IMR-90 (cell line): ENCODE measurements at regions not wholly inside any gene's neighbourhood (a gene's known extent, or its start where the extent isn't known, plus 50 kb on each side); places are given as distances from the start of the nearest gene placed in this dataset.

ENCODE experiments used
- ATAC-seq: fragments of 200-7000 bp; cut with Tn5 transposase; 2 replicates; pipeline ENCODE4 v1.9.1; 2020; ENCODE audit warnings: low read depth, mild to moderate bottlenecking, moderate library complexity
- BruUV-seq: library from RNA; stranded (reverse); fragments of 400-500 nt; replicated peaks from 2 replicates; lab custom pipeline; 2021; lab: Mats Ljungman, UMichigan
- CTCF ChIA-PET: fragments of 300-600 bp; formaldehyde crosslinking; extraction: SDS; loops from one replicate; lab custom pipeline; 2021; ENCODE audit warnings: antibody characterized with exemption; lab: Yijun Ruan, JAX
- POLR2A ChIA-PET: fragments of 300-600 bp; sonication (Branson Sonifier 250); formaldehyde crosslinking; loops from one replicate; lab custom pipeline; 2022; ENCODE audit warnings: antibody characterized with exemption; ENCODE audit not compliant: unreplicated experiment; lab: Charles Lee
- DNase-seq: peaks from one replicate; pipeline ENCODE4 v3.0.0; 2013
- H2AFZ ChIP-seq: replicated peaks from 2 replicates; pipeline ENCODE3; 2013; ENCODE audit warnings: low read length, mild to moderate bottlenecking; ENCODE audit not compliant: poor library complexity
- H2AK5ac ChIP-seq: 2 replicates; pipeline ENCODE4 v1.6.1; 2013; ENCODE audit warnings: low read depth, low read length, inconsistent platforms
- H2AK9ac ChIP-seq: replicated peaks from 2 replicates; pipeline ENCODE3; 2013; ENCODE audit warnings: mild to moderate bottlenecking, low read depth, low read length, moderate library complexity; ENCODE audit not compliant: poor library complexity
- H2BK120ac ChIP-seq: 2 replicates; pipeline ENCODE4 v1.6.1; 2013; ENCODE audit warnings: low read depth, low read length, inconsistent platforms
- H2BK15ac ChIP-seq: 3 replicates; pipeline ENCODE4 v1.6.1; 2013; ENCODE audit warnings: low read depth, low read length, inconsistent platforms
- H2BK20ac ChIP-seq: 2 replicates; pipeline ENCODE4 v1.6.1; 2013; ENCODE audit warnings: low read depth, mild to moderate bottlenecking, inconsistent platforms, low read length, moderate library complexity
- H2BK5ac ChIP-seq: 2 replicates; pipeline ENCODE4 v1.6.1; 2013; ENCODE audit warnings: mild to moderate bottlenecking, low read depth, low read length, inconsistent platforms; ENCODE audit not compliant: poor library complexity, severe bottlenecking
- H3K14ac ChIP-seq: replicated peaks from 2 replicates; pipeline ENCODE4 v1.6.1; 2013; ENCODE audit warnings: low read depth, low read length, inconsistent platforms
- H3K18ac ChIP-seq: 2 replicates; pipeline ENCODE4 v1.6.1; 2013; ENCODE audit warnings: low read depth, low read length, control low read depth
- H3K23ac ChIP-seq: 2 replicates; pipeline ENCODE4 v1.6.1; 2013; ENCODE audit warnings: low read depth, low read length, inconsistent platforms
- H3K27ac ChIP-seq: 2 replicates; pipeline ENCODE4 v1.5.1; 2013; ENCODE audit warnings: mild to moderate bottlenecking, control low read depth, low read length; ENCODE audit not compliant: insufficient read depth
- H3K27me3 ChIP-seq: 2 replicates; pipeline ENCODE4 v1.6.1; 2013; ENCODE audit warnings: low read length; ENCODE audit not compliant: control insufficient read depth, insufficient read depth
- H3K36me3 ChIP-seq: 2 replicates; pipeline ENCODE4 v1.6.1; 2013; ENCODE audit warnings: low read length, mixed read lengths; ENCODE audit not compliant: control insufficient read depth, insufficient read depth
- H3K4ac ChIP-seq: 2 replicates; pipeline ENCODE4 v1.6.1; 2013; ENCODE audit warnings: low read depth, low read length, inconsistent platforms
- H3K4me1 ChIP-seq: 2 replicates; pipeline ENCODE4 v1.6.1; 2013; ENCODE audit warnings: low read length, mixed read lengths; ENCODE audit not compliant: control insufficient read depth, insufficient read depth
- H3K4me2 ChIP-seq: 2 replicates; pipeline ENCODE4 v1.6.1; 2013; ENCODE audit warnings: low read depth, mild to moderate bottlenecking, control low read depth, low read length, moderate library complexity
- H3K4me3 ChIP-seq: 2 replicates; pipeline ENCODE4 v1.5.1; 2013; ENCODE audit warnings: low read depth, mild to moderate bottlenecking, control low read depth, low read length, moderate library complexity; ENCODE audit not compliant: insufficient read depth
- H3K56ac ChIP-seq: 2 replicates; pipeline ENCODE4 v1.6.1; 2013; ENCODE audit warnings: low read length, inconsistent platforms; ENCODE audit not compliant: insufficient read depth; ENCODE audit errors: extremely low read depth
- H3K79me1 ChIP-seq, 2 experiments: 2 replicates each; pipeline ENCODE4 v1.6.1; 2013; ENCODE audit warnings: low read length in 2 of 2, inconsistent platforms in 1 of 2, low read depth in 1 of 2
- H3K9ac ChIP-seq: 2 replicates; pipeline ENCODE4 v1.6.1; 2013; ENCODE audit warnings: low read depth, low read length, control low read depth
- H3K9me1 ChIP-seq: 2 replicates; pipeline ENCODE4 v1.6.1; 2013; ENCODE audit warnings: low read length, inconsistent platforms; ENCODE audit not compliant: insufficient read depth
- H3K9me3 ChIP-seq: 2 replicates; pipeline ENCODE4 v1.6.1; 2013; ENCODE audit warnings: low read length; ENCODE audit not compliant: control insufficient read depth, insufficient read depth
- H4K20me1 ChIP-seq: 2 replicates; pipeline ENCODE4 v1.6.1; 2013; ENCODE audit warnings: low read length, inconsistent platforms; ENCODE audit not compliant: insufficient read depth
- H4K5ac ChIP-seq: 2 replicates; pipeline ENCODE4 v1.6.1; 2013; ENCODE audit warnings: mild to moderate bottlenecking, low read depth, low read length, control low read depth
- H4K8ac ChIP-seq, 2 experiments: 2 replicates each; pipeline ENCODE4 v1.6.1; 2013; ENCODE audit warnings: low read depth in 2 of 2, low read length in 2 of 2, control low read depth in 1 of 2, inconsistent platforms in 1 of 2
- H4K91ac ChIP-seq: 2 replicates; pipeline ENCODE4 v1.6.1; 2013; ENCODE audit warnings: low read depth, low read length, inconsistent platforms; ENCODE audit not compliant: insufficient read depth
- CHD1 ChIP-seq: IDR thresholded peaks from 2 replicates; pipeline ENCODE4 v1.6.1; 2012; ENCODE audit warnings: low read depth, low read length, improper control_type of control experiment
- ELK1 ChIP-seq: fragments of 150-350 bp; IDR thresholded peaks from 2 replicates; pipeline ENCODE4 v1.6.1; 2016; ENCODE audit warnings: low read depth, mild to moderate bottlenecking, low read length, moderate library complexity, borderline replicate concordance
- MAFK ChIP-seq: IDR thresholded peaks from 2 replicates; pipeline ENCODE4 v1.6.1; 2012; ENCODE audit warnings: low read depth, low read length, improper control_type of control experiment
- MXI1 ChIP-seq: IDR thresholded peaks from 2 replicates; pipeline ENCODE4 v1.6.1; 2012; ENCODE audit warnings: low read depth, mild to moderate bottlenecking, low read length, moderate library complexity, borderline replicate concordance
- NFE2L2 ChIP-seq: fragments of 150-350 bp; IDR thresholded peaks from 2 replicates; pipeline ENCODE4 v1.6.1; 2016; ENCODE audit warnings: low read depth, mild to moderate bottlenecking, low read length
- POLR2A ChIP-seq: IDR thresholded peaks from 2 replicates; pipeline ENCODE4 v1.6.1; 2012; ENCODE audit warnings: mild to moderate bottlenecking, low read depth, low read length
- RCOR1 ChIP-seq: IDR thresholded peaks from 2 replicates; pipeline ENCODE4 v1.6.1; 2012; ENCODE audit warnings: mild to moderate bottlenecking, low read length, improper control_type of control experiment; ENCODE audit not compliant: insufficient replicate concordance
- RFX5 ChIP-seq: IDR thresholded peaks from 2 replicates; pipeline ENCODE4 v1.8.0; 2012; ENCODE audit warnings: low read depth, mild to moderate bottlenecking, low read length, moderate library complexity
- SMC3 ChIP-seq: fragments of 150-350 bp; IDR thresholded peaks from 2 replicates; pipeline ENCODE4 v1.6.1; 2016; ENCODE audit warnings: low read depth, mild to moderate bottlenecking, antibody characterized with exemption, low read length, moderate library complexity
- USF2 ChIP-seq: fragments of 150-350 bp; IDR thresholded peaks from 2 replicates; pipeline ENCODE4 v1.6.1; 2017; ENCODE audit warnings: mild to moderate bottlenecking, antibody characterized with exemption, low read length, low read depth
- WGBS, 2 experiments: methylation state at CpG; one replicate each; pipeline versions ENCODE4 v1.1.5 to v1.1.7; 2013; ENCODE audit warnings: missing lambda C conversion rate in 2 of 2; ENCODE audit not compliant: insufficient read length in 1 of 2; ENCODE audit errors: extremely low coverage in 2 of 2; 5-methylcytosine and 5-hydroxymethylcytosine counted together
- dilution Hi-C: fragments of 300-500 bp; cut with HindIII; formaldehyde crosslinking; loops from one replicate; pipeline ENCODE4 v1.14.3; 2018; ENCODE audit warnings: low sequenced_read_pairs; ENCODE audit not compliant: unreplicated experiment
- in situ Hi-C: fragments of 300-500 bp; cut with MboI; formaldehyde crosslinking; loops from 3 replicates; pipeline ENCODE4 v1.14.3; 2019; ENCODE audit warnings: low sequenced_read_pairs, inconsistent platforms, mixed read lengths
- intact Hi-C: fragments of 100-400 bp; cut with micrococcal nuclease; formaldehyde crosslinking; loops from 2 replicates; pipeline ENCODE4 v1.10.0; 2022

- TF ChIP-seq RFX5, result no peak
Observed at GRCh38 chr2:226446406-226447001, 353.1 kb downstream of the IRS1 start (continued).

GRCh38 chr2:226445216-226445861, 354.3 kb downstream of the IRS1 start:
- no peaks in the 10 kb centered on the region for H3K9me3 ChIP-seq
- no peak for ATAC-seq
- H3K27ac ChIP-seq, result 0 out of 2 replicates have a peak overlapping the region, but pooled peaks have one; percentile 63
- BruUV-seq, result no TSS peak
- 0 out of 2 replicates have a peak overlapping the region, but pooled peaks have one; percentile 24 for H3K56ac ChIP-seq
- no peak overlapping the region for H2AK9ac ChIP-seq
- H3K4me2 ChIP-seq, result no peak overlapping the region
- dilution Hi-C loops, result no loop called here
- H3K4ac ChIP-seq, result peak overlapping the region; percentile 82
- H4K5ac ChIP-seq, result peak overlapping the region; percentile 80
- no peak overlapping the region for H3K9ac ChIP-seq
- no peaks in the 10 kb centered on the region for H4K20me1 ChIP-seq
- no peaks in the 10 kb centered on the region for H3K27me3 ChIP-seq
- H3K9me1 ChIP-seq, result peaks cover 5% of the 10 kb centered on the region
- peaks cover 7% of the 10 kb centered on the region for H3K4me1 ChIP-seq
- peak overlapping the region; percentile 66 for H4K91ac ChIP-seq
- no peak for TF ChIP-seq CHD1
- no peak for TF ChIP-seq MAFK
- no peak for TF ChIP-seq MXI1
- no peak for TF ChIP-seq USF2
- no peak for TF ChIP-seq RCOR1
- no peak for TF ChIP-seq POLR2A
- no peak for TF ChIP-seq SMC3
- TF ChIP-seq ELK1, result no peak
- no peak for TF ChIP-seq NFE2L2
- peak overlapping the region; percentile 65 for H2BK120ac ChIP-seq
- peak overlapping the region; percentile 37 to 45; a peak in 3 of 4 replicates for H4K8ac ChIP-seq
- no peaks in the 10 kb centered on the region for H3K36me3 ChIP-seq
- peak overlapping the region; percentile 86 for H2BK20ac ChIP-seq
- no CpG with 5 or more reads among the region's 5 CpGs for WGBS, 2 experiments
- H3K23ac ChIP-seq, result no peak overlapping the region
- H2AK5ac ChIP-seq, result peak overlapping the region; percentile 68
- no peak for DNase-seq
- in situ Hi-C loops, result no loop called here
- intact Hi-C loops, result no loop called here
- H2BK5ac ChIP-seq, result peak overlapping the region; percentile 91
- POLR2A ChIA-PET, result no interaction called here
- peak overlapping the region; percentile 91 for H3K18ac ChIP-seq
- peak overlapping the region; percentile 60; the same call in 1 of the 2 replicates for H3K14ac ChIP-seq
- CTCF ChIA-PET, result interaction anchor here (1.1 kb wide), 1 partner anchor 350 kb away, joined by 3 read pairs; no protein-coding TSS in a partner anchor
- no peak overlapping the region for H2AFZ ChIP-seq
- no peak overlapping the region for H3K4me3 ChIP-seq
- peaks cover 0 to 3% of the 10 kb centered on the region in 2 experiments; a peak in 1 of 4 replicates for H3K79me1 ChIP-seq
- peak overlapping the region; percentile 82 for H2BK15ac ChIP-seq
